Tibial nerve (tissue), 4 donors: ENCODE measurements at regions not wholly inside any gene's neighbourhood (a gene's known extent, or its start where the extent isn't known, plus 50 kb on each side); places are given as distances from the start of the nearest gene placed in this dataset.

Experiments used
- DNase-seq, 2 donors: peaks; one replicate each; pipeline ENCODE4 v3.0.0-alpha.2; 2019; ENCODE audit warnings: low spot score in 2 of 2
- H3K27ac ChIP-seq, 4 donors: fragments of 200-600 bp; sonication (generic) in 3 of 4; one replicate each; pipeline ENCODE4 v1.5.1; 2017 to 2019; ENCODE audit warnings: mild to moderate bottlenecking in 1 of 4
- H3K27me3 ChIP-seq, 2 donors: fragments of 200-600 bp; sonication (generic) in 1 of 2; one replicate each; pipeline versions ENCODE4 v1.5.1 to v1.6.0; 2017 to 2019
- H3K36me3 ChIP-seq, 3 donors: fragments of 200-600 bp; sonication (generic); one replicate each; pipeline ENCODE4 v1.5.1; 2018 to 2019
- H3K4me1 ChIP-seq, 4 donors: fragments of 200-600 bp; sonication (generic) in 3 of 4; one replicate each; pipeline ENCODE4 v1.5.1; 2017 to 2019
- H3K4me3 ChIP-seq, 4 donors: fragments of 200-600 bp; sonication (generic) in 3 of 4; one replicate each; pipeline ENCODE4 v1.5.1; 2017 to 2019; ENCODE audit warnings: mild to moderate bottlenecking in 1 of 4, moderate library complexity in 1 of 4
- H3K9me3 ChIP-seq, 4 donors: fragments of 200-600 bp; sonication (generic) in 3 of 4; one replicate each; pipeline ENCODE4 v1.5.1; 2017 to 2019
- EP300 ChIP-seq, 2 donors: sonication (generic); formaldehyde crosslinking; IDR thresholded peaks; one replicate each; pipeline ENCODE4 v1.6.1; 2017; ENCODE audit warnings: antibody characterized with exemption in 2 of 2, mild to moderate bottlenecking in 1 of 2
- POLR2A ChIP-seq, 2 donors: fragments of 450-650 bp; IDR thresholded peaks; one replicate each; pipeline ENCODE4 v1.6.1; 2017; ENCODE audit warnings: antibody characterized with exemption in 2 of 2, mild to moderate bottlenecking in 2 of 2, moderate library complexity in 2 of 2
- WGBS, 2 donors: methylation state at CpG; one replicate each; pipeline ENCODE4 v1.1.5; 2018; 5-methylcytosine and 5-hydroxymethylcytosine counted together
- TF ChIP-seq, protein P1 (sequence below), 5 experiments: fragments of 200-600 bp in 3 of 5; fragments of 450-650 bp in 2 of 5; sonication (generic) in 3 of 5; IDR thresholded peaks; one replicate each; pipeline ENCODE4 v1.5.1; 2016 to 2019; ENCODE audit warnings: antibody characterized with exemption in 5 of 5, mild to moderate bottlenecking in 3 of 5, moderate library complexity in 2 of 5

DNA sequence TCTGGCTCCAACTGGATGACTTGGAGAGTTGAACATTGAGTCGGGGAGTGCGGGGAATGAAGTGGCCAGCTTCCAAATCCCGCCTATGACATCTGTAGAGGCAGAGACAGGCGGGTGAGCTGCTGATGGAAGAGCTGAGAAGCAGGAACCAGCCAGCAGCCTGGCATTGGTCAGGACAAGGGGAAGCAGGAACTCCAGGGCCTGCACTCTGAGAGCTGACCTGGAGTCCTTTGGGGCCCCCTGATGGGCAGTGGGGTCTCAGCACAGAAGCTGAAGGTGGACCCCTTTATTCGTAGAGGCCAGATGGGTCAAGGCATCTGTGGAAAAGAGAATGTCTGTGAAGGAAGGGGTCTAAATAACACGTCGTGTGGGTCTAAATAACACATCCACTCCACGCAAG lies 57.0 kb downstream of the SEC61G start:
- WGBS, 2 donors, result 86 to 89% methylated on average over 7 to 8 of the region's 8 CpGs
- H3K27ac ChIP-seq, result no peak overlapping the region
- no peaks in the 10 kb centered on the region for H3K36me3 ChIP-seq
- TF ChIP-seq POLR2A (IDR thresholded peaks at IDR 0.05) (no peak), EP300 (IDR thresholded peaks at IDR 0.05) (no peak)
- TF ChIP-seq, protein P1, sequence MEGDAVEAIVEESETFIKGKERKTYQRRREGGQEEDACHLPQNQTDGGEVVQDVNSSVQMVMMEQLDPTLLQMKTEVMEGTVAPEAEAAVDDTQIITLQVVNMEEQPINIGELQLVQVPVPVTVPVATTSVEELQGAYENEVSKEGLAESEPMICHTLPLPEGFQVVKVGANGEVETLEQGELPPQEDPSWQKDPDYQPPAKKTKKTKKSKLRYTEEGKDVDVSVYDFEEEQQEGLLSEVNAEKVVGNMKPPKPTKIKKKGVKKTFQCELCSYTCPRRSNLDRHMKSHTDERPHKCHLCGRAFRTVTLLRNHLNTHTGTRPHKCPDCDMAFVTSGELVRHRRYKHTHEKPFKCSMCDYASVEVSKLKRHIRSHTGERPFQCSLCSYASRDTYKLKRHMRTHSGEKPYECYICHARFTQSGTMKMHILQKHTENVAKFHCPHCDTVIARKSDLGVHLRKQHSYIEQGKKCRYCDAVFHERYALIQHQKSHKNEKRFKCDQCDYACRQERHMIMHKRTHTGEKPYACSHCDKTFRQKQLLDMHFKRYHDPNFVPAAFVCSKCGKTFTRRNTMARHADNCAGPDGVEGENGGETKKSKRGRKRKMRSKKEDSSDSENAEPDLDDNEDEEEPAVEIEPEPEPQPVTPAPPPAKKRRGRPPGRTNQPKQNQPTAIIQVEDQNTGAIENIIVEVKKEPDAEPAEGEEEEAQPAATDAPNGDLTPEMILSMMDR (IDR thresholded peaks at IDR 0.05), result no peak
- H3K4me3 ChIP-seq, result no peak overlapping the region
- DNase-seq, result no peak
- peaks cover 0 to 5% (median 0%) of the 10 kb centered on the region in 4 donors for H3K9me3 ChIP-seq
- no peaks in the 10 kb centered on the region for H3K27me3 ChIP-seq
- no peaks in the 10 kb centered on the region for H3K4me1 ChIP-seq

DNA sequence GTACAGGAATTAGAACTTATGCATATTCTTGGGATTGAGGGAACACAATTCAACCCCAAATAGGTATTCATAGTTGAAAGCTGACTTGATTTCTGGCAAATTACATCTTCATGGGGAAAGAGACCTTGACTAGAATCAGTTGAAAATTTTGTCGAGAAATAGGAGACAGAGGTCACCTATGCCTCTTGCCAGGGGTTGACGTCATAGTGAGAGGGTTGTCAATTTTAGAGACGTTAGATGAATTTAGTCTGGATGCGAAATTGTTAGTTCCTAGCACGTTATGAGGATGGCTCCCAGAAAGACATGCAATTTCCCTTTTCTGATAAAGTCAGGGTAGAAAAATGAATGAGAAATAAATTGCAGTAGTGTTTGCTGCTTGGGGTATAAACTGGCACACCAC lies 59.3 kb downstream of the SEC61G start:
- TF ChIP-seq, protein P1 (IDR thresholded peaks at IDR 0.05), result no peak
- no peak for TF ChIP-seq POLR2A (IDR thresholded peaks at IDR 0.05)
- no peak for TF ChIP-seq EP300 (IDR thresholded peaks at IDR 0.05)
- peaks cover 0 to 5% (median 0%) of the 10 kb centered on the region in 4 donors for H3K9me3 ChIP-seq
- no peaks in the 10 kb centered on the region for H3K4me1 ChIP-seq
- H3K36me3 ChIP-seq, result no peaks in the 10 kb centered on the region
- no peak overlapping the region for H3K4me3 ChIP-seq
- no peak for DNase-seq
- H3K27me3 ChIP-seq, result no peaks in the 10 kb centered on the region
- WGBS, 2 donors, result 68 to 90% methylated on average over 5 of the region's 5 CpGs
- H3K27ac ChIP-seq, result no peak overlapping the region

DNA sequence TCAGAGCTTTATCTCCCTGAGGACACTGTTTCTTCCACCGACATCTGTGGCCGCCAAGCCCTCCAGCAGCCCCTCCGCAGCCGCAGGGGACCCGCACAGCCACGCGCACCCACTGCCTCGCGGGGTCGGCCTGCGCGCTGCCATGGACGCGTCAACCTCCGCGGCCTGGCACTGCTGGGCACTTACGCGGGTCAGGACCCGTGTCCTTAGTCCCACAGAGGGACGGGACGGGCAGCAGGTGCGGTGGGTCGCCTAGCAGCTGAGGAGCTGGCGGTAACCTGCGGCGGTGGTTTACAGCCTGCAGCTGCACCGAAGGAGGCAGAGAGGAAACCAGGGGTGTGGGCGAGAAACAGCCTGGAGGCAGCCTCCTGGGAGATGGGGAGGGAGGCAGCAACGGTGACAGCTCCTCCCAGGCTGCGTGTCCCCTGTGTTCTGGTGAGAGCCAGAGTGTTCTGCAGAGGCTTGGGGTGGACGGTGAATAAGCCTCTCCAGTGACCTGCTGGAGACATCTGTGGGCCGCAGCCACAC lies 61.3 kb downstream of the SEC61G start:
- DNase-seq, result no peak
- Histone ChIP-seq H3K27me3 (no peaks in the 10 kb centered on the region), H3K27ac (no peak overlapping the region), H3K9me3 (peaks cover 0 to 5% (median 0%) of the 10 kb centered on the region in 4 donors), H3K4me3 (no peak overlapping the region), H3K36me3 (no peaks in the 10 kb centered on the region), H3K4me1 (no peaks in the 10 kb centered on the region)
- TF ChIP-seq EP300 (IDR thresholded peaks at IDR 0.05) (no peak), POLR2A (IDR thresholded peaks at IDR 0.05) (no peak)
- TF ChIP-seq, protein P1 (IDR thresholded peaks at IDR 0.05), result no peak
- WGBS, 2 donors, result 58 to 86% methylated on average over 20 to 32 of the region's 32 CpGs

DNA sequence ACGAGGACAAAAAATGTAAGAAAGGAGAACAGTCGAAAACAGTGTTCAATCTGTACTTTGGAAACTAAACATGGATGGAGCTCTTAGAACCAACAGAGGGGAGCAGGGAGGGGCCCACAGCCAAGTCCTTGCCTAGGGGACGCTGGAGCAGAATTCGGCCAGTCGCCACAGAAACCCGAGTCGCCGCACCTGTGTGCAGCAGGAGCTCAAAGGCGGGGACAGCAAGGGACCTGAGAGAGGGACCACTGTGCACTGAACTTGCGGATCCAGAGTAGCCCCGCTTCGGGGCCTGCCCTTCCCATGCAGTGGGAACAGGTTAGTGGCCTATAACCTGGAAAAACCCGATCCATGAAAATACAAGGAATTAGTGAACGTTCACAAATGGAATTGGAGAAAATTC lies 68.1 kb downstream of the SEC61G start:
- Histone ChIP-seq H3K4me3 (no peak overlapping the region), H3K27ac (no peak overlapping the region), H3K27me3 (no peaks in the 10 kb centered on the region), H3K4me1 (no peaks in the 10 kb centered on the region), H3K36me3 (no peaks in the 10 kb centered on the region), H3K9me3 (no peaks in the 10 kb centered on the region)
- no peak for DNase-seq
- 89 to 91% methylated on average over 14 of the region's 14 CpGs for WGBS, 2 donors
- TF ChIP-seq, protein P1 (IDR thresholded peaks at IDR 0.05), result no peak
- TF ChIP-seq EP300 (IDR thresholded peaks at IDR 0.05) (no peak), POLR2A (IDR thresholded peaks at IDR 0.05) (no peak)

DNA sequence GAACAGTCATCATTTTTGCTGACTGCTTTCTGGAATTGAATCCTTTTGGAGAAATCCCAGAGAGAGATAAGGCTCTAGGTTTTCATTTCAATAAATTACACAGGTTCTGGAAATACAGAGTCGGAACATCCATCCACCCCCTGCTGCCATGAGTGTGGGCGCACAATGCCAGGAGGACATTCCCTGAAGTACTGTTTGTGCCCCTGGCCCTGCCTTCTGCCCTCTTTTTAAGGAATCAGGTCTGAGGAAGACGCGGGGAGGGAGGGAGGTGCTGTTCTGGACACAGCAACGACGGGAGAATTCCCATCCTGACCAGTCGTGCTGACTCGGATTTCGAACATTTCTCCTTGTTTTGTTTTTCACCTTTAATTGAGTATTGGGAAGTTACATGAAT lies 69.0 kb downstream of the SEC61G start:
- WGBS, 2 donors, result 38 to 73% methylated on average over 9 of the region's 9 CpGs
- H3K27ac ChIP-seq, result no peak overlapping the region
- DNase-seq, result no peak
- TF ChIP-seq POLR2A (IDR thresholded peaks at IDR 0.05) (no peak), EP300 (IDR thresholded peaks at IDR 0.05) (no peak)
- TF ChIP-seq, protein P1 (IDR thresholded peaks at IDR 0.05), result no peak
- H3K27me3 ChIP-seq, result no peaks in the 10 kb centered on the region
- H3K4me3 ChIP-seq, result no peak overlapping the region
- no peaks in the 10 kb centered on the region for H3K9me3 ChIP-seq
- H3K4me1 ChIP-seq, result no peaks in the 10 kb centered on the region
- H3K36me3 ChIP-seq, result no peaks in the 10 kb centered on the region
